Karpas-422 (cell line): ENCODE measurements at regions not wholly inside any gene's neighbourhood (a gene's known extent, or its start where the extent isn't known, plus 50 kb on each side); places are given as distances from the start of the nearest gene placed in this dataset.

Experiments used
- DNase-seq: peaks from one replicate; pipeline ENCODE4 v3.0.0-alpha.2; 2015
- H2AFZ ChIP-seq: fragments of 200-600 bp; sonication (generic); 2 replicates; pipeline ENCODE4 v1.6.1; 2014; ENCODE audit warnings: antibody characterized with exemption, low read length, mixed read lengths
- H3K27ac ChIP-seq: fragments of 200-600 bp; sonication (generic); 2 replicates; pipeline ENCODE4 v1.5.1; 2014; ENCODE audit warnings: mild to moderate bottlenecking, low read length, moderate library complexity
- H3K27me3 ChIP-seq: fragments of 200-600 bp; sonication (generic); 2 replicates; pipeline ENCODE4 v1.6.1; 2014; ENCODE audit warnings: low read length, mixed read lengths
- H3K36me3 ChIP-seq: fragments of 200-600 bp; sonication (generic); 2 replicates; pipeline ENCODE4 v1.6.1; 2014; ENCODE audit warnings: low read length, mixed read lengths; ENCODE audit not compliant: insufficient read depth
- H3K4me1 ChIP-seq: fragments of 200-600 bp; sonication (generic); 2 replicates; pipeline ENCODE4 v1.6.1; 2014; ENCODE audit warnings: mild to moderate bottlenecking, low read length, mixed read lengths
- H3K4me2 ChIP-seq: fragments of 200-600 bp; sonication (generic); 2 replicates; pipeline ENCODE4 v1.6.1; 2014; ENCODE audit warnings: low read length, low read depth, mild to moderate bottlenecking; ENCODE audit not compliant: poor library complexity, severe bottlenecking
- H3K4me3 ChIP-seq: fragments of 200-600 bp; sonication (generic); 2 replicates; pipeline ENCODE4 v1.5.1; 2014; ENCODE audit warnings: mild to moderate bottlenecking, antibody characterized with exemption, low read length, mixed read lengths
- H3K79me2 ChIP-seq: fragments of 200-600 bp; sonication (generic); 2 replicates; pipeline ENCODE4 v1.6.1; 2014; ENCODE audit warnings: mild to moderate bottlenecking, low read length, mixed read lengths
- H3K9ac ChIP-seq: fragments of 200-600 bp; sonication (generic); 2 replicates; pipeline ENCODE4 v1.6.0; 2014; ENCODE audit warnings: low read length
- H3K9me2 ChIP-seq: fragments of 200-600 bp; sonication (generic), shearing (Covaris generic); replicated peaks from 2 replicates; pipeline ENCODE4 v1.6.0; 2014; ENCODE audit warnings: mild to moderate bottlenecking, low read length, moderate library complexity; ENCODE audit not compliant: insufficient read depth
- H3K9me3 ChIP-seq: fragments of 300-700, 200-600 bp; sonication (generic); 2 replicates; pipeline ENCODE4 v1.6.1; 2014; ENCODE audit warnings: low read length, mixed read lengths
- H4K20me1 ChIP-seq: fragments of 200-600 bp; sonication (generic); 2 replicates; pipeline ENCODE4 v1.6.1; 2014; ENCODE audit warnings: mild to moderate bottlenecking, antibody characterized with exemption, low read length, low read depth; ENCODE audit not compliant: insufficient read depth

GRCh38 chrX:135632353-135632752 lies 81.1 kb upstream of the CT45A1 start:
- H3K27ac ChIP-seq: no peak overlapping the region
- no peaks in the 10 kb centered on the region for H3K9me2 ChIP-seq
- H2AFZ ChIP-seq: no peak overlapping the region
- H3K4me2 ChIP-seq: no peak overlapping the region
- H3K36me3 ChIP-seq: no peaks in the 10 kb centered on the region
- no peaks in the 10 kb centered on the region for H3K4me1 ChIP-seq
- no peaks in the 10 kb centered on the region for H3K79me2 ChIP-seq
- no peaks in the 10 kb centered on the region for H3K9me3 ChIP-seq
- no peaks in the 10 kb centered on the region for H3K27me3 ChIP-seq
- no peaks in the 10 kb centered on the region for H4K20me1 ChIP-seq
- H3K9ac ChIP-seq: no peak overlapping the region
- no peak overlapping the region for H3K4me3 ChIP-seq
- DNase-seq: peak; percentile 50

GRCh38 chrX:135639066-135639780 lies 74.2 kb upstream of the CT45A1 start:
- H3K36me3 ChIP-seq: no peaks in the 10 kb centered on the region
- no peaks in the 10 kb centered on the region for H3K79me2 ChIP-seq
- no peak overlapping the region for H3K9ac ChIP-seq
- no peak overlapping the region for H3K4me2 ChIP-seq
- no peaks in the 10 kb centered on the region for H4K20me1 ChIP-seq
- H3K27me3 ChIP-seq: no peaks in the 10 kb centered on the region
- no peak overlapping the region for H2AFZ ChIP-seq
- no peak overlapping the region for H3K27ac ChIP-seq
- no peaks in the 10 kb centered on the region for H3K9me2 ChIP-seq
- no peaks in the 10 kb centered on the region for H3K4me1 ChIP-seq
- DNase-seq: no peak
- no peaks in the 10 kb centered on the region for H3K9me3 ChIP-seq
- H3K4me3 ChIP-seq: no peak overlapping the region

- H3K9me2 ChIP-seq: no peaks in the 10 kb centered on the region
- no peaks in the 10 kb centered on the region for H3K27me3 ChIP-seq
- H4K20me1 ChIP-seq: no peaks in the 10 kb centered on the region
- DNase-seq: no peak
- no peaks in the 10 kb centered on the region for H3K79me2 ChIP-seq
- no peaks in the 10 kb centered on the region for H3K9me3 ChIP-seq
- no peak overlapping the region for H3K9ac ChIP-seq
- H3K4me2 ChIP-seq: no peak overlapping the region
- H3K4me3 ChIP-seq: no peak overlapping the region
- no peaks in the 10 kb centered on the region for H3K36me3 ChIP-seq
- H3K27ac ChIP-seq: no peak overlapping the region
- H3K4me1 ChIP-seq: no peaks in the 10 kb centered on the region
- H2AFZ ChIP-seq: no peak overlapping the region
Measured at GRCh38 chrX:135643916-135644315, 69.5 kb upstream of the CT45A1 start.

GRCh38 chrX:135644624-135645023 lies 68.8 kb upstream of the CT45A1 start:
- H3K79me2 ChIP-seq: no peaks in the 10 kb centered on the region
- no peaks in the 10 kb centered on the region for H3K9me2 ChIP-seq
- H3K4me1 ChIP-seq: no peaks in the 10 kb centered on the region
- no peak overlapping the region for H3K4me3 ChIP-seq
- H3K9ac ChIP-seq: no peak overlapping the region
- no peak overlapping the region for H3K27ac ChIP-seq
- H3K27me3 ChIP-seq: no peaks in the 10 kb centered on the region
- no peak overlapping the region for H3K4me2 ChIP-seq
- no peaks in the 10 kb centered on the region for H3K9me3 ChIP-seq
- no peak for DNase-seq
- H4K20me1 ChIP-seq: no peaks in the 10 kb centered on the region
- no peak overlapping the region for H2AFZ ChIP-seq
- H3K36me3 ChIP-seq: no peaks in the 10 kb centered on the region

- Histone ChIP-seq H3K9me3 (no peaks in the 10 kb centered on the region), H3K9me2 (no peaks in the 10 kb centered on the region), H4K20me1 (no peaks in the 10 kb centered on the region), H3K36me3 (no peaks in the 10 kb centered on the region), H3K4me2 (no peak overlapping the region), H3K79me2 (no peaks in the 10 kb centered on the region), H3K27me3 (no peaks in the 10 kb centered on the region), H3K4me1 (no peaks in the 10 kb centered on the region), H3K27ac (no peak overlapping the region), H3K4me3 (no peak overlapping the region), H2AFZ (no peak overlapping the region), H3K9ac (no peak overlapping the region)
- no peak for DNase-seq
Measured at GRCh38 chrX:135649029-135649428, 64.4 kb upstream of the CT45A1 start.

GRCh38 chrX:135649561-135649960 lies 63.9 kb upstream of the CT45A1 start:
- no peak for DNase-seq
- no peaks in the 10 kb centered on the region for H3K36me3 ChIP-seq
- H3K79me2 ChIP-seq: no peaks in the 10 kb centered on the region
- no peak overlapping the region for H3K9ac ChIP-seq
- H3K27ac ChIP-seq: no peak overlapping the region
- no peak overlapping the region for H3K4me3 ChIP-seq
- H4K20me1 ChIP-seq: no peaks in the 10 kb centered on the region
- H3K4me1 ChIP-seq: no peaks in the 10 kb centered on the region
- no peaks in the 10 kb centered on the region for H3K9me3 ChIP-seq
- no peak overlapping the region for H2AFZ ChIP-seq
- no peaks in the 10 kb centered on the region for H3K27me3 ChIP-seq
- no peaks in the 10 kb centered on the region for H3K9me2 ChIP-seq
- H3K4me2 ChIP-seq: no peak overlapping the region

- Histone ChIP-seq H3K27me3 (no peaks in the 10 kb centered on the region), H3K27ac (no peak overlapping the region)
Measured at GRCh38 chrX:135651647-135652295, 61.7 kb upstream of the CT45A1 start.

GRCh38 chrX:135652602-135653001 lies 60.8 kb upstream of the CT45A1 start:
- no peak for DNase-seq
- Histone ChIP-seq H3K79me2 (no peaks in the 10 kb centered on the region), H3K4me2 (no peak overlapping the region), H3K9me3 (no peaks in the 10 kb centered on the region), H3K9me2 (no peaks in the 10 kb centered on the region), H2AFZ (no peak overlapping the region), H3K27ac (no peak overlapping the region), H3K27me3 (no peaks in the 10 kb centered on the region), H3K9ac (no peak overlapping the region), H3K4me1 (no peaks in the 10 kb centered on the region), H4K20me1 (no peaks in the 10 kb centered on the region), H3K4me3 (no peak overlapping the region), H3K36me3 (no peaks in the 10 kb centered on the region)

More at GRCh38 chrX:135651647-135652295, 61.7 kb upstream of the CT45A1 start:
- Histone ChIP-seq H3K36me3 (no peaks in the 10 kb centered on the region), H3K9me3 (no peaks in the 10 kb centered on the region), H3K9me2 (no peaks in the 10 kb centered on the region), H4K20me1 (no peaks in the 10 kb centered on the region), H3K9ac (no peak overlapping the region), H3K4me3 (no peak overlapping the region), H2AFZ (no peak overlapping the region), H3K79me2 (no peaks in the 10 kb centered on the region), H3K4me2 (no peak overlapping the region), H3K4me1 (no peaks in the 10 kb centered on the region)
- DNase-seq: no peak
